ENCODE measurements at regions not wholly inside any gene's neighbourhood (a gene's known extent, or its start where the extent isn't known, plus 50 kb on each side); places are given as distances from the start of the nearest gene placed in this dataset.

GRCh38 chr2:122750095-122750494 lies 994.6 kb downstream of the TSN start:
- no peaks in the 10 kb centered on the region for H3K36me3 ChIP-seq (replicated peaks; ENCODE audit: low read depth, low read length)
- H3K79me2 ChIP-seq (ENCODE audit: low read length), result no peaks in the 10 kb centered on the region
- H3K9ac ChIP-seq (ENCODE audit: low read length), result no peak overlapping the region
- H2AFZ ChIP-seq (ENCODE audit: low read depth, low read length), result no peak overlapping the region
- no peak overlapping the region for H3K4me3 ChIP-seq (ENCODE audit: low read length)
- H3K9me3 ChIP-seq (ENCODE audit: insufficient read depth, low read length), result no peaks in the 10 kb centered on the region
- H3K4me2 ChIP-seq (ENCODE audit: low read length), result no peak overlapping the region
- no peaks in the 10 kb centered on the region for H3K27me3 ChIP-seq (ENCODE audit: low read depth, low read length)
- no peaks in the 10 kb centered on the region for H4K20me1 ChIP-seq (ENCODE audit: insufficient read depth, low read length)
- TF ChIP-seq, protein P1, sequence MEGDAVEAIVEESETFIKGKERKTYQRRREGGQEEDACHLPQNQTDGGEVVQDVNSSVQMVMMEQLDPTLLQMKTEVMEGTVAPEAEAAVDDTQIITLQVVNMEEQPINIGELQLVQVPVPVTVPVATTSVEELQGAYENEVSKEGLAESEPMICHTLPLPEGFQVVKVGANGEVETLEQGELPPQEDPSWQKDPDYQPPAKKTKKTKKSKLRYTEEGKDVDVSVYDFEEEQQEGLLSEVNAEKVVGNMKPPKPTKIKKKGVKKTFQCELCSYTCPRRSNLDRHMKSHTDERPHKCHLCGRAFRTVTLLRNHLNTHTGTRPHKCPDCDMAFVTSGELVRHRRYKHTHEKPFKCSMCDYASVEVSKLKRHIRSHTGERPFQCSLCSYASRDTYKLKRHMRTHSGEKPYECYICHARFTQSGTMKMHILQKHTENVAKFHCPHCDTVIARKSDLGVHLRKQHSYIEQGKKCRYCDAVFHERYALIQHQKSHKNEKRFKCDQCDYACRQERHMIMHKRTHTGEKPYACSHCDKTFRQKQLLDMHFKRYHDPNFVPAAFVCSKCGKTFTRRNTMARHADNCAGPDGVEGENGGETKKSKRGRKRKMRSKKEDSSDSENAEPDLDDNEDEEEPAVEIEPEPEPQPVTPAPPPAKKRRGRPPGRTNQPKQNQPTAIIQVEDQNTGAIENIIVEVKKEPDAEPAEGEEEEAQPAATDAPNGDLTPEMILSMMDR (IDR thresholded peaks at IDR 0.05; ENCODE audit: low read depth, low read length), result no peak
- no peak for TF ChIP-seq EZH2phosphoT487 (IDR thresholded peaks at IDR 0.05; ENCODE audit: low read depth)
- peaks cover 19% of the 10 kb centered on the region for H3K4me1 ChIP-seq (ENCODE audit: low read length)
- H3K27ac ChIP-seq (ENCODE audit: low read length), result no peak overlapping the region

- Histone ChIP-seq H3K27me3 (ENCODE audit: low read depth, low read length) (no peaks in the 10 kb centered on the region), H3K4me2 (ENCODE audit: low read length) (no peak overlapping the region), H2AFZ (ENCODE audit: low read depth, low read length) (no peak overlapping the region), H3K9ac (ENCODE audit: low read length) (no peak overlapping the region), H3K27ac (ENCODE audit: low read length) (no peak overlapping the region), H3K79me2 (ENCODE audit: low read length) (no peaks in the 10 kb centered on the region), H4K20me1 (ENCODE audit: insufficient read depth, low read length) (no peaks in the 10 kb centered on the region), H3K4me1 (ENCODE audit: low read length) (peaks cover 12% of the 10 kb centered on the region), H3K4me3 (ENCODE audit: low read length) (no peak overlapping the region), H3K9me3 (ENCODE audit: insufficient read depth, low read length) (no peaks in the 10 kb centered on the region), H3K36me3 (replicated peaks; ENCODE audit: low read depth, low read length) (no peaks in the 10 kb centered on the region)
- no peak for TF ChIP-seq EZH2phosphoT487 (IDR thresholded peaks at IDR 0.05; ENCODE audit: low read depth)
- TF ChIP-seq, protein P1 (IDR thresholded peaks at IDR 0.05; ENCODE audit: low read depth, low read length), result no peak
Observed at GRCh38 chr2:122750808-122751207, 995.4 kb downstream of the TSN start.

DNA sequence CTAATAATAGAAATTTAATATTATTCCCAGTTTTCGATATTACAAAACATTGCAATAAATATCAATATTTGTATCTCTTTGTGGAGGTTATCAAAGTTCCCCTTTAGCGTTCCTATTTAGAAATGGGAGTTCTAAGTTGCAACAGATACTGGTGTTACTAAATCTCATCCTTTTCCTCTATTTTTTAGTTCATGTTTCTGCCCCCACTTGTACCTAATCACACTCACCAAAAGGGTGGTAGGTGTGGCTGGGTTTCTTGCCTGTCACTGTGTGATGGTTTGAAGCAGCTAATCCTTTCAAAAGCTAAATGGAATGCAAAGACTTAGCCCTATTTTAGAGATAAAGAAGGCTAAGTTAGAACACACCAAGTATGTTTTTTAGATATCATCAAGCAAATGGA lies 997.9 kb downstream of the TSN start:
- Histone ChIP-seq H3K36me3 (replicated peaks; ENCODE audit: low read depth, low read length) (no peaks in the 10 kb centered on the region), H3K27me3 (ENCODE audit: low read depth, low read length) (no peaks in the 10 kb centered on the region), H3K27ac (ENCODE audit: low read length) (no peak overlapping the region), H2AFZ (ENCODE audit: low read depth, low read length) (no peak overlapping the region), H3K4me1 (ENCODE audit: low read length) (peaks cover 6% of the 10 kb centered on the region; the same call in 1 of the 2 replicates), H3K4me2 (ENCODE audit: low read length) (no peak overlapping the region), H4K20me1 (ENCODE audit: insufficient read depth, low read length) (no peaks in the 10 kb centered on the region), H3K9ac (ENCODE audit: low read length) (no peak overlapping the region), H3K4me3 (ENCODE audit: low read length) (no peak overlapping the region), H3K79me2 (ENCODE audit: low read length) (no peaks in the 10 kb centered on the region), H3K9me3 (ENCODE audit: insufficient read depth, low read length) (no peaks in the 10 kb centered on the region)
- TF ChIP-seq, protein P1 (IDR thresholded peaks at IDR 0.05; ENCODE audit: low read depth, low read length), result no peak

- no peaks in the 10 kb centered on the region for H4K20me1 ChIP-seq (ENCODE audit: insufficient read depth, low read length)
- no peak overlapping the region for H3K27ac ChIP-seq (ENCODE audit: low read length)
- no peaks in the 10 kb centered on the region for H3K9me3 ChIP-seq (ENCODE audit: insufficient read depth, low read length)
- H3K27me3 ChIP-seq (ENCODE audit: low read depth, low read length), result no peaks in the 10 kb centered on the region
- no peaks in the 10 kb centered on the region for H3K79me2 ChIP-seq (ENCODE audit: low read length)
- no peaks in the 10 kb centered on the region for H3K36me3 ChIP-seq (replicated peaks; ENCODE audit: low read depth, low read length)
- H3K4me1 ChIP-seq (ENCODE audit: low read length), result peaks cover 3% of the 10 kb centered on the region; the same call in 1 of the 2 replicates
- no peak overlapping the region for H3K4me3 ChIP-seq (ENCODE audit: low read length)
- H2AFZ ChIP-seq (ENCODE audit: low read depth, low read length), result no peak overlapping the region
- no peak for TF ChIP-seq EZH2phosphoT487 (IDR thresholded peaks at IDR 0.05; ENCODE audit: low read depth)
- TF ChIP-seq, protein P1 (IDR thresholded peaks at IDR 0.05; ENCODE audit: low read depth, low read length), result no peak
- no peak overlapping the region for H3K9ac ChIP-seq (ENCODE audit: low read length)
- no peak overlapping the region for H3K4me2 ChIP-seq (ENCODE audit: low read length)
Observed at GRCh38 chr2:122754561-122754960, 999.1 kb downstream of the TSN start.

All from OCI-LY3 (cell line).